ENCODE measurements at regions not wholly inside any gene's neighbourhood (a gene's known extent, or its start where the extent isn't known, plus 50 kb on each side); places are given as distances from the start of the nearest gene placed in this dataset.
"Not testable (repeated sequence)": the region's sequence is repeated elsewhere in the genome, so short reads cannot be mapped to it uniquely, and the experiment has no call there.

- no peak for TF ChIP-seq CTCF (IDR thresholded peaks at IDR 0.05; ENCODE audit: insufficient read depth, low read length, severe bottlenecking)
- Histone ChIP-seq H3K27me3 (ENCODE audit: control insufficient read depth, insufficient read depth, low read length) (no peaks in the 10 kb centered on the region), H3K4me3 (ENCODE audit: low read depth, low read length) (no peak overlapping the region), H3K36me3 (ENCODE audit: control insufficient read depth, insufficient read depth, low read length) (no peaks in the 10 kb centered on the region)
- FAIRE-seq (no peak), DNase-seq (ENCODE audit: low read depth) (no peak)
These were observed 147.8 kb upstream of the FOXD4L5 start for GRCh38 chr9:65432722-65433323.

DNA sequence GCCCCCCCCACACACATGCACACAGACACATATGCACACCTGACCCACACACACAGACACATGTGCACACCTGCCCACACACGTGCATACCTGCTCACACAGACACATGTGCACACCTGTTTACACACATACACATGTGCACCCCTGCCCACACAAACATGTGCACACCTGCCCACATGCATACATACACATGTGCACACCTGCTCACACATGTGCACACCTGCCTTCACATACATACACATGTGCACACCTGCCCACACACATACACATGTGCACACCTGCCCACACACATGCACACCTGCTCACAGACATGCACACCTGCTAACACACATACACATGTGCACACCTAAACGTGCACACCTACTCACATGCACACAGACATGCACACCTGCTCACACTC is 147.0 kb upstream of the FOXD4L5 start:
- DNase-seq (ENCODE audit: low read depth), result no peak
- no peak for FAIRE-seq
- no peak for TF ChIP-seq CTCF (IDR thresholded peaks at IDR 0.05; ENCODE audit: insufficient read depth, low read length, severe bottlenecking)
- Histone ChIP-seq H3K4me3 (ENCODE audit: low read depth, low read length) (no peak overlapping the region), H3K36me3 (ENCODE audit: control insufficient read depth, insufficient read depth, low read length) (no peaks in the 10 kb centered on the region), H3K27me3 (ENCODE audit: control insufficient read depth, insufficient read depth, low read length) (no peaks in the 10 kb centered on the region)

- no peak for DNase-seq (ENCODE audit: low read depth)
- Histone ChIP-seq H3K27me3 (ENCODE audit: control insufficient read depth, insufficient read depth, low read length) (no peaks in the 10 kb centered on the region), H3K4me3 (ENCODE audit: low read depth, low read length) (no peak overlapping the region), H3K36me3 (ENCODE audit: control insufficient read depth, insufficient read depth, low read length) (no peaks in the 10 kb centered on the region)
- no peak for TF ChIP-seq CTCF (IDR thresholded peaks at IDR 0.05; ENCODE audit: insufficient read depth, low read length, severe bottlenecking)
- no peak for FAIRE-seq
These were observed 145.2 kb upstream of the FOXD4L5 start for GRCh38 chr9:65430221-65430620.

DNA sequence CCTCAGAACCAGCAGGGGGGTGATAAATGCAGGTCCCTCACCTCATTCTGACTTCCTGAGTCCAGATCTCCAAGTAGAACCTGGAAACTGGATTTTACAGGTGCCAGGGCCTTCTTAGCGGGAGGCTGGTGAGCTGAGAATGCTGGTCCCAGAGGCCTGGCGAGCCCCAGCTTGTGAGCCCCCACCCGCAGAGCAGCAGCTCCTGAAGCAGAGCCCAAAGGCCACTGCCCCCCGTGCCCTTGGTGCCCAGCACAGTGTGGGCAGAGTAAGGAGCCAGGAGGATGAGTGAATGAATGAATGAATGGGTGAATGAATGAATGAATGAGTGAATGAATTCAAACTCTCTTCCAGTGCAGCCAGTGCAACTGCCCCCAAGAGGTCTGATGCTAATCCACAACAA is 142.4 kb upstream of the FOXD4L5 start:
- FAIRE-seq; H3K36me3 ChIP-seq (ENCODE audit: control insufficient read depth, insufficient read depth, low read length); H3K27me3 ChIP-seq (ENCODE audit: control insufficient read depth, insufficient read depth, low read length); DNase-seq (ENCODE audit: low read depth); H3K4me3 ChIP-seq (ENCODE audit: low read depth, low read length): not testable (repeated sequence)

DNA sequence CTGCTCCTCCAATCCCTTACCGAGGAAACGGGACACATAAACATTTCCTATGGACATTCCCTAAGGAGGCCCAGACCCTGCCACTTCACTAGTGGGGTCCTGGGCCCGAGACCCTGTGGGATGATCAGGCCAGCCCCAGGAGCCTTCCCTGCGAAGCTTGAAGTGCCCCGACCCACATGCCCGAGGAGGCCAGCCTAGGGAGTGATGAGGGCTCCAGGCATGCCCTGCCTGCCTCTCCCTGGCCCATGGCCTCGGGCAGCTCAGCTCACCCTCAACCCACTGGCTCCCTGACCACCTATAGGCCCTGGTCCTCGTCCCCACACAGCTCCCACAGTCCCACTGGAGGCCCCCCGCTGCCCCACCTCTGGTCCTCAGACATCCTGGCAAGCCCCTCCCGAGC is 141.8 kb upstream of the FOXD4L5 start:
- not testable (repeated sequence) for H3K36me3 ChIP-seq (ENCODE audit: control insufficient read depth, insufficient read depth, low read length); H3K27me3 ChIP-seq (ENCODE audit: control insufficient read depth, insufficient read depth, low read length); H3K4me3 ChIP-seq (ENCODE audit: low read depth, low read length); DNase-seq (ENCODE audit: low read depth); FAIRE-seq

GRCh38 chr9:65426231-65426630 is 141.2 kb upstream of the FOXD4L5 start:
- Histone ChIP-seq H3K36me3 (ENCODE audit: control insufficient read depth, insufficient read depth, low read length) (no peaks in the 10 kb centered on the region), H3K27me3 (ENCODE audit: control insufficient read depth, insufficient read depth, low read length) (no peaks in the 10 kb centered on the region), H3K4me3 (ENCODE audit: low read depth, low read length) (no peak overlapping the region)
- TF ChIP-seq CTCF (IDR thresholded peaks at IDR 0.05; ENCODE audit: insufficient read depth, low read length, severe bottlenecking), result no peak
- DNase-seq (ENCODE audit: low read depth) (no peak), FAIRE-seq (no peak)

DNA sequence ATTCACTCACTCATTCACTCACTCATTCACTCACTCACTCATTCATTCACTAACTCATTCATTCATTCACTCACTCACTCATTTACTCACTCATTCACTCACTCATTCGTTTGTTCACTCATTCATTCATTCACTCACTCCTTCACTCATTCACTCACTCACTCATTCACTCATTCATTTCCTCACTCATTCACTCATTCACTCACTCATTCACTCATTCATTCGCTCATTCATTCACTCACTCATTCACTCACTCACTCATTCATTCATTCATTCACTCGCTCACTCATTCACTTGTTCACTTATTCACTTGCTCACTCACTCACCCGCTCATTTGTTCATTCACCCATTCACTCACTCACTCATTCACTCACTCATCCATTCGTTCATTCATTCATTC is 140.2 kb upstream of the FOXD4L5 start:
- not testable (repeated sequence) for FAIRE-seq; DNase-seq (ENCODE audit: low read depth); H3K36me3 ChIP-seq (ENCODE audit: control insufficient read depth, insufficient read depth, low read length); H3K4me3 ChIP-seq (ENCODE audit: low read depth, low read length); H3K27me3 ChIP-seq (ENCODE audit: control insufficient read depth, insufficient read depth, low read length)

GRCh38 chr9:65424437-65424984 is 139.5 kb upstream of the FOXD4L5 start:
- not testable (repeated sequence) for H3K36me3 ChIP-seq (ENCODE audit: control insufficient read depth, insufficient read depth, low read length); H3K27me3 ChIP-seq (ENCODE audit: control insufficient read depth, insufficient read depth, low read length); H3K4me3 ChIP-seq (ENCODE audit: low read depth, low read length); FAIRE-seq
- peak; percentile 3 for DNase-seq (ENCODE audit: low read depth)

- not testable (repeated sequence) for FAIRE-seq; H3K4me3 ChIP-seq (ENCODE audit: low read depth, low read length); DNase-seq (ENCODE audit: low read depth); H3K36me3 ChIP-seq (ENCODE audit: control insufficient read depth, insufficient read depth, low read length); H3K27me3 ChIP-seq (ENCODE audit: control insufficient read depth, insufficient read depth, low read length)
These were observed 138.9 kb upstream of the FOXD4L5 start for GRCh38 chr9:65423691-65424436.

GRCh38 chr9:65422966-65423690 is 138.1 kb upstream of the FOXD4L5 start:
- H3K36me3 ChIP-seq (ENCODE audit: control insufficient read depth, insufficient read depth, low read length); DNase-seq (ENCODE audit: low read depth); H3K4me3 ChIP-seq (ENCODE audit: low read depth, low read length); H3K27me3 ChIP-seq (ENCODE audit: control insufficient read depth, insufficient read depth, low read length); FAIRE-seq: not testable (repeated sequence)
